ENCODE measurements at regions not wholly inside any gene's neighbourhood (a gene's known extent, or its start where the extent isn't known, plus 50 kb on each side); places are given as distances from the start of the nearest gene placed in this dataset.

- Histone ChIP-seq H3K4me1 (no peaks in the 10 kb centered on the region), H3K9me3 (no peaks in the 10 kb centered on the region), H3K4me3 (no peak overlapping the region), H3K27me3 (ENCODE audit: low read depth) (no peaks in the 10 kb centered on the region), H3K36me3 (replicated peaks) (no peaks in the 10 kb centered on the region)
- in situ Hi-C loops (cut with MboI; ENCODE audit: low sequenced_read_pairs): no loop called here
- no peak for DNase-seq (ENCODE audit: low spot score in 2 of 2)
Measured at GRCh38 chr10:62719061-62719460, 85.5 kb upstream of the ADO start.

- no peaks in the 10 kb centered on the region for H3K4me1 ChIP-seq
- no peak overlapping the region for H3K4me3 ChIP-seq
- DNase-seq (ENCODE audit: low spot score in 2 of 2): no peak
- no peaks in the 10 kb centered on the region for H3K9me3 ChIP-seq
- H3K27me3 ChIP-seq (ENCODE audit: low read depth): no peaks in the 10 kb centered on the region
- in situ Hi-C loops (cut with MboI; ENCODE audit: low sequenced_read_pairs): no loop called here
- no peaks in the 10 kb centered on the region for H3K36me3 ChIP-seq (replicated peaks)
Measured at GRCh38 chr10:62721687-62722086, 82.8 kb upstream of the ADO start.

GRCh38 chr10:62723375-62723774 lies 81.1 kb upstream of the ADO start:
- no peaks in the 10 kb centered on the region for H3K4me1 ChIP-seq
- no peaks in the 10 kb centered on the region for H3K36me3 ChIP-seq (replicated peaks)
- H3K4me3 ChIP-seq: no peak overlapping the region
- no peaks in the 10 kb centered on the region for H3K27me3 ChIP-seq (ENCODE audit: low read depth)
- in situ Hi-C loops (cut with MboI; ENCODE audit: low sequenced_read_pairs): no loop called here
- no peak for DNase-seq (ENCODE audit: low spot score in 2 of 2)
- H3K9me3 ChIP-seq: no peaks in the 10 kb centered on the region

- Histone ChIP-seq H3K4me1 (no peaks in the 10 kb centered on the region), H3K36me3 (replicated peaks) (no peaks in the 10 kb centered on the region), H3K27me3 (ENCODE audit: low read depth) (no peaks in the 10 kb centered on the region), H3K9me3 (no peaks in the 10 kb centered on the region), H3K4me3 (no peak overlapping the region)
- in situ Hi-C loops (cut with MboI; ENCODE audit: low sequenced_read_pairs): no loop called here
- DNase-seq (ENCODE audit: low spot score in 2 of 2): peak in 1 of 2 experiments; percentile 28
Measured at GRCh38 chr10:62724465-62724864, 80.1 kb upstream of the ADO start.

DNA sequence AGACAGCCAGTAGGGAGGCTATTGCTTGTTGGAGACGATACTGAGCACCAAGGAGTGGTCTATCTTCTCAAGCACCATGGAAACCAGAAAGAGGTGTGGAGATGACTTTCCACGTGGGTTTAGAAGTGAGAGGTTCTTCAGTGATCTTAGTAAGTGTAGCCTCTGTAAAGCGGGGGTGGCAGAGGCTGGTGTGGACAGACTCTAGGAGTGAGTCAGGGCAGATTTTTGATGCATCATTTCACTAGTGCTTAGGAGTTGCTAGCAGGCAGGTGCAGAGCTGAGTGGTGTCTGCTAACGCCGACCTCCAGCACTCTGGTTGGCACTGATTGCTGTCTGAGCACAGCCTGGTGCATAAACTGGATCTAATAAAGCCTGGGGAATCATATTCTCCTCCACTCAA lies 78.4 kb upstream of the ADO start:
- Histone ChIP-seq H3K4me3 (no peak overlapping the region), H3K9me3 (no peaks in the 10 kb centered on the region), H3K36me3 (replicated peaks) (no peaks in the 10 kb centered on the region), H3K4me1 (no peaks in the 10 kb centered on the region), H3K27me3 (ENCODE audit: low read depth) (no peaks in the 10 kb centered on the region; the same call in 1 of the 2 replicates)
- no peak for DNase-seq (ENCODE audit: low spot score in 2 of 2)
- in situ Hi-C loops (cut with MboI; ENCODE audit: low sequenced_read_pairs): no loop called here

DNA sequence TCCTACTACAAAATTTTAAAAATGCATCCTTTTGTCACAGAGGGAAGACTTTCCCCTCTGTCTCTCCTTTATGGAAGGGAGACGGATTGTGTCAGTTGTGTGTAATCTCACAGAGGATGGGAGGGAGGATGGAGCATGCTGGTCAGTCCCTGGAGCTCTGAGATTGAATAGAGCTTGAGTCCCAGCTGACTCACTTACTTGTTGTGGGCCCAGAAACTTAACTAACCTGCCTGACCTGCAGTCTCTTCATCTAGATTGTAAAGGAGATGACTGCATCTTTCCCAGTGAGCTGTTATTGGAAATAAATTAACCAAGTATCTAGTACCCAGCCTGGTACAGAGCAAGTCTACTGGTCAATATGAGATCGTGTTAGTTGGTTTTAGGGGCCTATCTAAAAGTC lies 77.9 kb upstream of the ADO start:
- H3K27me3 ChIP-seq (ENCODE audit: low read depth): no peaks in the 10 kb centered on the region; the same call in 1 of the 2 replicates
- H3K4me3 ChIP-seq: no peak overlapping the region
- DNase-seq (ENCODE audit: low spot score in 2 of 2): no peak
- H3K36me3 ChIP-seq (replicated peaks): no peaks in the 10 kb centered on the region
- H3K4me1 ChIP-seq: no peaks in the 10 kb centered on the region
- in situ Hi-C loops (cut with MboI; ENCODE audit: low sequenced_read_pairs): no loop called here
- H3K9me3 ChIP-seq: no peaks in the 10 kb centered on the region

DNA sequence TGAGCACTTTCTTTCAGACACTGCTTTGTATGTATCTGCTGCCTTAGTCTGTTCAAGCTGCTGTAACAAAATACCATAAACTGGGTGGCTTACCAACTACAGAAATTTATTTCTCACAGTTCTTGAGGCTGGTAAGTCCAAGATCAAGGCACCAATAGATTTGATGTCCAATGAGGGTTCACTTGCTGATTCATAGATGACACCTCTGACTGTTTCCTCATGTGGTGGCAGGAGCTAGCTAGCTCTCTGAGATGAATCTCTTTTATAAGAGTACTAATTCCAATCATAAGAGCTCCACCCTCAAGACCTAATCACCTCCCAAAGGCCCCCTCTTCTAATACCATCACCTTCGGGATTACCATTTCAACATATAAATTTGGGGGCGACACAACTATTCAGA lies 76.6 kb upstream of the ADO start:
- in situ Hi-C loops (cut with MboI; ENCODE audit: low sequenced_read_pairs): no loop called here

DNA sequence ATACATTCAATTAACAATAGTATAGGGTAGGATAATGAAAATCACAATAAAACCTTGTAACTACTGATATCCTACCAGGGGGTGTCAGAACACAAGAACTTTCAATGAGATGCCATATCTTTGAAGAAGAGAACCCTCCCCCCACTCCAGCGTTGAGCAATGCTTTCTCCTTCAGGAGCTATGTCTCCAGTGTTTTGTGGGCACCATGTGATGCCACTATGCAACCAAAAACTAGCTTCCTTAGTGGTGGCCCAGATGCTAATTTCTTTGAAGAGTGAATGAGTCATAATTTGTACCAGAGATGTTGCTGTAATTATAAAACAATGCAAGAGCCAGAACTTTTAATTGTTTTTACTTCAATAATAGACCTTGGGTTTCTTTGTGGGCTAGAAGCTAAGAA lies 76.0 kb upstream of the ADO start:
- no peak overlapping the region for H3K4me3 ChIP-seq
- no peaks in the 10 kb centered on the region for H3K4me1 ChIP-seq
- no peaks in the 10 kb centered on the region for H3K9me3 ChIP-seq
- H3K27me3 ChIP-seq (ENCODE audit: low read depth): no peaks in the 10 kb centered on the region; the same call in 1 of the 2 replicates
- no peaks in the 10 kb centered on the region for H3K36me3 ChIP-seq (replicated peaks)
- in situ Hi-C loops (cut with MboI; ENCODE audit: low sequenced_read_pairs): no loop called here
- no peak for DNase-seq (ENCODE audit: low spot score in 2 of 2)

More for the DNA sequence above, 76.6 kb upstream of the ADO start:
- Histone ChIP-seq H3K4me3 (no peak overlapping the region), H3K27me3 (ENCODE audit: low read depth) (no peaks in the 10 kb centered on the region; the same call in 1 of the 2 replicates), H3K4me1 (no peaks in the 10 kb centered on the region), H3K36me3 (replicated peaks) (no peaks in the 10 kb centered on the region), H3K9me3 (no peaks in the 10 kb centered on the region)
- DNase-seq (ENCODE audit: low spot score in 2 of 2): no peak

GRCh38 chr10:62732841-62733653 lies 71.5 kb upstream of the ADO start:
- Histone ChIP-seq H3K27me3 (ENCODE audit: low read depth) (no peaks in the 10 kb centered on the region; the same call in 1 of the 2 replicates), H3K36me3 (replicated peaks) (no peaks in the 10 kb centered on the region), H3K9me3 (no peaks in the 10 kb centered on the region), H3K4me3 (no peak overlapping the region), H3K4me1 (no peaks in the 10 kb centered on the region)
- DNase-seq (ENCODE audit: low spot score in 2 of 2): no peak
- in situ Hi-C loops (cut with MboI; ENCODE audit: low sequenced_read_pairs): no loop called here

DNA sequence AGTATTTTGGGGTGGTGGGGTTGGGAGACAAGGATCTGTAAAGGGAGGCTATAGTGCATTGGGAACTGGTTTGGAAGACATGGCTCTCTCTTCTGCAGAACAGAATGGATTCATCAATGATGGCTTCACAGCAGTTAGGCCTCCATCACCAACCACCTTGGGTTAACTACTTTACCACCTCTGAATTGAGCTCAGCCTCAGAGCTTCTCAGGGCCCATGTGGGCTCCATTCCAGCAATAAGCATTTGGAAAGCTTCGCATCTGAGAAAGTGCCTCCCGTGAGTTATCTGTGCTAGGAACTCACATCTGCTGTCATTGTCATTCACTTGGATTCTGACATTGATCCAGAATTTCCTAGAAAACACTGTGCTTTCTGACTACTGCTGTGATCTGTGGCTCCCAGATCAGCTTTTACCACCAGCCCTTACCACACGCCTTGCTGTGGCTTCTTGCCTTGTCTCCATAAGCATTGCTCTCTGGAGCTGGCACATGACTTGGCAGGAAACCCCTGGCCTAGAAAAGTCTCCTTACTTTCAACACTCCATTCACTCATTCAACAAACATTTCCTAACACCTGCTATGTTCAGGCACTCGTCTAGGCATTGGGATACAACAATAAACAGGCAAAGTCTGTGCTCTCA lies 70.7 kb upstream of the ADO start:
- Histone ChIP-seq H3K9me3 (no peaks in the 10 kb centered on the region), H3K27me3 (ENCODE audit: low read depth) (no peaks in the 10 kb centered on the region; the same call in 1 of the 2 replicates), H3K4me3 (no peak overlapping the region), H3K36me3 (replicated peaks) (no peaks in the 10 kb centered on the region), H3K4me1 (no peaks in the 10 kb centered on the region)
- no peak for DNase-seq (ENCODE audit: low spot score in 2 of 2)
- in situ Hi-C loops (cut with MboI; ENCODE audit: low sequenced_read_pairs): no loop called here

- Histone ChIP-seq H3K27me3 (ENCODE audit: low read depth) (no peaks in the 10 kb centered on the region; the same call in 1 of the 2 replicates), H3K4me1 (no peaks in the 10 kb centered on the region), H3K36me3 (replicated peaks) (no peaks in the 10 kb centered on the region), H3K9me3 (no peaks in the 10 kb centered on the region), H3K4me3 (no peak overlapping the region)
- no peak for DNase-seq (ENCODE audit: low spot score in 2 of 2)
- in situ Hi-C loops (cut with MboI; ENCODE audit: low sequenced_read_pairs): no loop called here
Measured at GRCh38 chr10:62734781-62735463, 69.6 kb upstream of the ADO start.

DNA sequence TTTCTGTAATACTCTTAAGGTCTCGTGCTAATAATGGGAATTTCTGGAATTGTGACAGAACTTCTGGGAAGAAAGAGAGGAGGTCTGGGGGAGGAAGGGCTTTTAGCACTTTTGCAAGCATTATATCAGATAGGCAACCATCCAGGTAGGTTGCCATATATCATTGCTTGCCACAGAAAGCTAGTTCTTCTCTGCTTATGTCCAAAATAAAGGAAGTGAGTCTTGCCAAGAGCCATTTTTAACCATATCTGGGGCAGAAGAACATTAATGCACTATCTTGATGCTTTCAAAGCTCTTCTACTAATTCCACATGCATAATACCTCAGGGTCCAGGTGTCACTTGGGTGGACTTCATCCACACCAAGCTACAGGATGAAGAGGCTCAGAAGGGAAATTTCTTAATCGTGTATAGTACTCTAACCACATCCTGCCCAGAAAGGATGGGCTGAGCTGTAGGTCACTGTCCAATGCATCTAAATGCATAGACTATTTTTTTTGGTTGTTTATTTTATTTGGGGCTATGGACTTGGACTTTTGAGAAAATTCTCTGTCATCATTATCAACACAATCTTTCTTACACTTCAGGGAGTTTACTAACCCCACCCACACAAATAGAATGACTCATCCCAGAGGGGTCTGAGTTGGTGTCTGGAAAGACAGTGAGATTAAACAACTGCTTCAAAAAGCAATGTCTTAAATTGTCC lies 68.9 kb upstream of the ADO start:
- DNase-seq (ENCODE audit: low spot score in 2 of 2): no peak
- Histone ChIP-seq H3K36me3 (replicated peaks) (no peaks in the 10 kb centered on the region), H3K4me3 (no peak overlapping the region), H3K9me3 (no peaks in the 10 kb centered on the region), H3K27me3 (ENCODE audit: low read depth) (no peaks in the 10 kb centered on the region), H3K4me1 (no peaks in the 10 kb centered on the region)
- in situ Hi-C loops (cut with MboI; ENCODE audit: low sequenced_read_pairs): no loop called here

DNA sequence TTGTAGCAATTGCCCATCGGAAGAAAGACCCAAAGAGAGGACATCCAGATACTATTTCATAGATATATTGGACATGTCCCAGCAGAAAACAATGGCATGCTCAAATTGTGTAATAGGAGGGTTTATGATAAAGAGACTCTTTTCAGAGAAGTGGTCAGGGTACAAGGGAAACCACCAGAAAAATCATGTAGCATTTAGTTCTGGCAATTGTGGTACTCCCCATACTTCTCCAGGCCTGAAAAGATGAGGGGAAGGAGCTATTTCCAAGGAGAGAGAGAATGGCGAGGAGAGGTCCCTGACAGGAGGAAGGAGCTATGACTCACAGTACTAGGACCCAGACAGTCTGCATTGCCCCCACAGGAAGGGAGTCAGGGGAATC lies 68.4 kb upstream of the ADO start:
- Histone ChIP-seq H3K4me1 (no peaks in the 10 kb centered on the region), H3K36me3 (replicated peaks) (no peaks in the 10 kb centered on the region), H3K27me3 (ENCODE audit: low read depth) (no peaks in the 10 kb centered on the region), H3K4me3 (no peak overlapping the region), H3K9me3 (no peaks in the 10 kb centered on the region)
- DNase-seq (ENCODE audit: low spot score in 2 of 2): no peak
- in situ Hi-C loops (cut with MboI; ENCODE audit: low sequenced_read_pairs): no loop called here
